IPS-15b (cell line): ENCODE measurements at regions not wholly inside any gene's neighbourhood (a gene's known extent, or its start where the extent isn't known, plus 50 kb on each side); places are given as distances from the start of the nearest gene placed in this dataset.

Source experiments
- H3K27me3 ChIP-seq: one replicate; pipeline ENCODE4 v1.6.1; 2013; ENCODE audit warnings: low read length; ENCODE audit not compliant: control insufficient read depth, insufficient read depth
- H3K36me3 ChIP-seq: one replicate; pipeline ENCODE4 v1.6.1; 2013; ENCODE audit warnings: low read length; ENCODE audit not compliant: control insufficient read depth, insufficient read depth
- H3K4me1 ChIP-seq: one replicate; pipeline ENCODE4 v1.6.1; 2013; ENCODE audit warnings: mild to moderate bottlenecking, low read length; ENCODE audit not compliant: control insufficient read depth, insufficient read depth
- H3K4me3 ChIP-seq: one replicate; pipeline ENCODE4 v1.5.1; 2013; ENCODE audit warnings: low read depth, low read length
- H3K9ac ChIP-seq: one replicate; pipeline ENCODE4 v1.6.1; 2013; ENCODE audit warnings: low read depth, mild to moderate bottlenecking, low read length
- H3K9me3 ChIP-seq: one replicate; pipeline ENCODE4 v1.6.1; 2013; ENCODE audit warnings: mild to moderate bottlenecking, low read length; ENCODE audit not compliant: control insufficient read depth, insufficient read depth

DNA sequence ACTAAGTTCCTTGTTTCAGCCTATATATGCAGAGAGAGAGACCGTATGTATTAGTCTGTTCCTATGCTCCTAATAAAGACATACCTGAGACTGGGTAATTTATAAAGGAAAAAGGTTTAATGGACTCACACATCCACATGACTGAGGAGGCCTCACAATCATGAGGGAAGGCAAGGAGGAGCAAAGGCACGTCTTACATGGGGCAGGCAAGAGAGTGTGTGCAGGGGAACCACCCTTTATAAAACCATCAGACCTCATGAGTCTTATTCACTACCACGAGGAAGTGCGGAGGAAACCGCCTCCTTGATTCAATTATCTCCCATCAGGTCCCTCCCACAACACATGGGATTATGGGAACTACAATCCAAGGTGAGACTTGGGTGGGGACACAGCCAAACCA lies 73.8 kb downstream of the TMEM18 start:
- H3K9me3 ChIP-seq = no peaks in the 10 kb centered on the region
- H3K27me3 ChIP-seq = no peaks in the 10 kb centered on the region
- no peaks in the 10 kb centered on the region for H3K4me1 ChIP-seq
- no peaks in the 10 kb centered on the region for H3K36me3 ChIP-seq
- H3K9ac ChIP-seq = no peak overlapping the region
- no peak overlapping the region for H3K4me3 ChIP-seq

DNA sequence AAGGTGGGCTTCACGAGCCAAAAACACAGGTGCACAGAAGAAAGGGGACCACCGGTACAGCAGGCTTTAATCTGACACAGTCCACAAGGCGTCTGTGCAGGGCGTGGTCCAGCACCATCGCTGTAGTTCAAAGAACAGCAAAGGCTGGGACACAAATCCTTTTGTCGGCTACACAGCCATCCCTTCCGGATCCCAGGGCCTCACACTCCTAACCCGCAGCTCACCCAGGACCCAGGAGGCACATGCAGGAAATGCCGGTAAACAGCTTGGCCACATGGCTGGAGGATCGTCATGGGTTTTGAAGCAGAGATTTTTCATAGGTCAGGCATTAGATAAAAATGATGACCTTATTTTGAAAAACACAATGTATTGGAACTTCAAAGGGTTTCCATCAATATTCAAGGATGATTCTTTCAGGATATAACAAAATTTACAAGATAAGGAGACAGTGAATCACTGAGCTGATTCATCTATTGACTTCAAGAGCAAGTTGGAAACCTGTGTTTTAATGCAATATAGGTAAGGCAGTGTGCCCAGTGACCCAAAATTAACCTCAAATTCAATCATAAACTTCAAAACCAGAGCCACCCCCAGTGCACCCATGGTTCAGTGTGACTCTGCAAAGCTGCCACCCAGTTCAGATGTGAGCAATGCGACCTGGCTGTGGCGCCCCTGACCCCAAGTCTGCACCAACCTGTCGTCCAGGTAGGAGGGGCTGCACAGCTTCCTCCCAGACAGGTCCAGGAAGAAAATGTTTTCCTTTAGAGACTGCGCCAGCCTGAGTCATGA lies 74.4 kb downstream of the TMEM18 start:
- H3K4me3 ChIP-seq = no peak overlapping the region
- H3K36me3 ChIP-seq = no peaks in the 10 kb centered on the region

DNA sequence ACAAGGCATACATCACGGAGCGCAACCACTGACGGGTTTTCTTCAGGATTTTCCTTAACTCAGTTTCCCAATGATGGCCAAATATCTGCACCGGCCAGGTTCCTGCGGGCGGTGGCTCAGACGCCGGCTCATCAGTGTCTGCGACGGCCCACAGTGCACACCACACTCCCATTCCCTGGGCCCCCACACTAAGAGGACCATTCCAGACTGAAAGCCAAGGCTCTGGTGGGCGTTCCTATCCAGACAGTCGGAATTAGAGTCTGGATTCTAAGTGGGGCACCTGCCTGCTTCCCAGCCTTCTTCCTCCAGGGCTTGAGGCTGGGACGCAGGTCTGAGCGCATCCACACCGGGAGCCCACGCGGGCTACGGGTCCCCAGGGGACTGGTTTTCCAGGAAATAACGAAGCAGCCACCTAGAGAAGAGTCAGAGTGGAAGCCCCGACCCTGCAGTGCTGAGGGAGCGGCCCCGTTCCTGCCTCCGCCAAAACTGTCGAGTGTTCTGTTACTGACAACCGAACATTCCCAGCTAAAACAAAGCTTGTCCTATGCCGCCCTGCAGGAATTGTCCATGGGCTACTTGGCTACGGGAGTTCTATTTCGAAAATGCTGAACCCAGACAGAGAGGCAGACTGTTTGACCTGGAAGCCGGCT lies 75.3 kb downstream of the TMEM18 start:
- no peaks in the 10 kb centered on the region for H3K9me3 ChIP-seq
- no peaks in the 10 kb centered on the region for H3K27me3 ChIP-seq
- no peak overlapping the region for H3K9ac ChIP-seq

More for the DNA sequence above, 74.4 kb downstream of the TMEM18 start:
- Histone ChIP-seq H3K9me3 (no peaks in the 10 kb centered on the region), H3K4me1 (no peaks in the 10 kb centered on the region), H3K9ac (no peak overlapping the region), H3K27me3 (no peaks in the 10 kb centered on the region)

DNA sequence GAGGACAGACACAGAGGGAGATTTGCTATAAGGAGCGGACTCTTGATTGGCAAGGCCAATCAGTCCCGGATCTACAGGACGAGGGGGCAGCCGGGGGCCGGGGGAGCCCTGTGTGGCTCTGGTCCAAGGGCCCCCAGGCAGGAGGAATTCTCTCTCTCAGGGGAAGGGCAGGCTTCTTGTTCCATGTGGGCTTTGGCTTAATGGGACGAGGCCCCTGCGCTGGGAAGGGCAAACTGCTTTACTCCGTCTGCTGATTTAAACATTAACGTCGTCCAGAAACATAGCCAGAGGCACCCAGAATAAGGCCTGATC lies 75.9 kb downstream of the TMEM18 start:
- Histone ChIP-seq H3K4me1 (no peaks in the 10 kb centered on the region), H3K36me3 (no peaks in the 10 kb centered on the region), H3K27me3 (no peaks in the 10 kb centered on the region), H3K4me3 (no peak overlapping the region), H3K9ac (no peak overlapping the region), H3K9me3 (no peaks in the 10 kb centered on the region)

More for the DNA sequence above, 75.3 kb downstream of the TMEM18 start:
- no peaks in the 10 kb centered on the region for H3K36me3 ChIP-seq
- no peak overlapping the region for H3K4me3 ChIP-seq
- H3K4me1 ChIP-seq = no peaks in the 10 kb centered on the region

DNA sequence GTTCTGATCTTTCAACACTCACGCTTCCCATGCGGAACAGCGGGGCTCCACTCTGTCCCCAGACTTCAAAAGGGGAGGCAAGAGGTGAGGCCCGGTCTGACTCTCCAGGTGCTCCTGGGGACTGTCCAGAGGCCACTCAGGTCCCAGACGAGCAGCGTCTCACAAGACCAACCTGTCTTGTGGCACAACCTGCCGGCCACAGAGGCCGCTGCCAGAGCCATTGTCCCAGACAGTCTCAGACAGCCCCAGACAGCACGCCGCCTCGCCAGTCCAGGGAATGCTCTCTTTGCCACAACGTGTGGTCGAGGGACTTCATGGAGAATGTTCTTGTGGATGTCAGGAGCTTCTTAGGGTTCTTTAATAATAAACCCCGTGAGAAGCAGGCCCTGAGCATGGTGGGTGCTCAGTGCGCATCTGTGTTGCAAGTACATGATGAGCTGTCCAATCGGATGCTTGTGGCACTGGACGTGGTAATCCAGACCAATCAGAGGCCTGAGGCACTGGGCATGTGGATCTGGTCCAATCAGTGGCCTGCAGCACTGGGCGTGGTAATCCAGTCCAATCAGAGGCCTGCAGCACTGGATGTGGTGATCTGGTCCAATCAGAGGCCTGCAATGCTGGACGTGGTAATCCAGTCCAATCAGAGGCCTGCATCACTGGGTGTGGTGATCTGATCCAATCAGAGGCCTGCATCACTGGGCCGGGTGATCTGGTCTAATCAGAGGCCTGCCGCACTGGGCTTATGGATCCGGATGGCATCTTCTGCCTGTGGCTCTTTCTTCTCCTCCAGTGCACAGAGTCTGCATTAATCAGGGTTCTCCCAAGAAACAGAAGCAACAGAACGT lies 76.4 kb downstream of the TMEM18 start:
- no peak overlapping the region for H3K9ac ChIP-seq
- H3K9me3 ChIP-seq = no peaks in the 10 kb centered on the region
- no peak overlapping the region for H3K4me3 ChIP-seq
- no peaks in the 10 kb centered on the region for H3K27me3 ChIP-seq
- no peaks in the 10 kb centered on the region for H3K4me1 ChIP-seq
- no peaks in the 10 kb centered on the region for H3K36me3 ChIP-seq

GRCh38 chr2:599601-600000 lies 77.6 kb downstream of the TMEM18 start:
- Histone ChIP-seq H3K27me3 (no peaks in the 10 kb centered on the region), H3K9ac (no peak overlapping the region), H3K4me3 (no peak overlapping the region), H3K9me3 (no peaks in the 10 kb centered on the region), H3K4me1 (no peaks in the 10 kb centered on the region), H3K36me3 (no peaks in the 10 kb centered on the region)

DNA sequence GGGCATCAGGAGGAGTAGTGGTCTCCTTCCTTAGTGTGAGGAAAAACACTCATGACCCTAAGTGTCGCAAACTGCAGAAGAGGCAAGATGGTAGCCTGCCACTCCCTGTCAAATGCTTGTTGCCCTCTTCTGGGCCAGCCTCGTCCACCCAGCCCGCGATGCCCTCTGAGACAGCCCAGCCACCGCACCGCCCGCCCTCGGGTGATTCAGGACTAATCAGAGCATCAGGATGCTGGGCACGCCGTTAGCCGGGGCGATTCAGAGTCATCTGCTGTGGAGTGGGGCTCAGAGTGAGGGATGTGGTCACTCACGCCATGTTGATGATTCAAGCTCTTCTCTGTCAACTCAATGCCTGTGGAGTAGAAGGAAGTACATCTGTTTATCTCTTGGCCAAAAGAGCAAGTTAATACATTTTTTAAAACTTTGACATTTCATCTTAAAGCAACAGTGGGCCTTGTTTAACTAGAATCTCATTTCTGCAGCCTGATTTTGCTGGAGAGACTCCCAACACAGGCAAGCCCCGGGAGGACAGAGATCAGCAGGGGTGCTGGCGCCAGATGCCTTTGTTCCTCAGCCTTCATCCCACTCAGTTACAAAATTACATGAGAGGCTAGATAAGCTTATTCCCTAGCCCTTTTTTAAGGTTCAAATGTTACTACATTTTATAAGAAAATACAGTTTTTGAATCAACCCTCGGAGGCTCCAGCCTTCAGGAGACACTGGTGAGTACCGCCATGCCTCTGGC lies 79.0 kb downstream of the TMEM18 start:
- Histone ChIP-seq H3K9ac (no peak overlapping the region), H3K9me3 (no peaks in the 10 kb centered on the region), H3K4me1 (no peaks in the 10 kb centered on the region), H3K36me3 (no peaks in the 10 kb centered on the region), H3K4me3 (no peak overlapping the region), H3K27me3 (no peaks in the 10 kb centered on the region)

DNA sequence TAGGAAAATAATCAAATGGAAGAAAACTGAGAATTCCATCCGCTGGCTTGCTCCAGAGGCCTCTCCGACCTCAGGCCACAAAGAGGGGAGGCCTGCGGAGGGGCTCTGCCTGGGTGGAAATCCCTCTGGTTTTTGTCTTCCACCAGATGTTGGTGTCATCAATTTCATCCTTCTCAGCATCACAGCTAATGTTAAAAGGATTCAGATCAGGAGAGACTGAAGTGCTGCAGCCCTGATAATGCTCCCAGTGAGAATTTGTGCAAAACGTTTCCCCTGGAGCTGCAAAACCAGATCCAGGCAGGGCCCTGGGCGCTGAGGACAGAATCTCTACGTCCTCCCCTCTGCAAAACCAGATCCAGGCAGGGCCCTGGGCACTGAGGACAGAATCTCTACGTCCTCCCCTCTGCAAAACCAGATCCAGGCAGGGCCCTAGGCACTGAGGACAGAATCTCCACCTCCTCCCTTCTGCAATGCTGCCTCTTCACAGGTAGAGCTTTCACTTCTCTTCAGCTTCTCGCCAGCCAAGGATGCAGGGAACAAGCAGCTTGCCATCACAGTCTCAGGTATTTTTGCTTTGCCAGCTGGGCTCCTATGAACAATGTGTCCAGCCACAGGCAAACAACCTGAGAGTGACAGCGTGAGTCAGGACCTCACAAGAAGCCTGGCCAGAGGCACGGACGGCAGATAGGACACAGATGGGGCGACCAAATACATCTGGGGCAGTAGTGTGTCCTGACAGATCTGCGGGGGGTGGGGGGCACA lies 81.2 kb downstream of the TMEM18 start:
- H3K4me3 ChIP-seq = no peak overlapping the region
- no peaks in the 10 kb centered on the region for H3K9me3 ChIP-seq
- H3K4me1 ChIP-seq = no peaks in the 10 kb centered on the region
- H3K9ac ChIP-seq = no peak overlapping the region
- H3K27me3 ChIP-seq = no peaks in the 10 kb centered on the region
- no peaks in the 10 kb centered on the region for H3K36me3 ChIP-seq

DNA sequence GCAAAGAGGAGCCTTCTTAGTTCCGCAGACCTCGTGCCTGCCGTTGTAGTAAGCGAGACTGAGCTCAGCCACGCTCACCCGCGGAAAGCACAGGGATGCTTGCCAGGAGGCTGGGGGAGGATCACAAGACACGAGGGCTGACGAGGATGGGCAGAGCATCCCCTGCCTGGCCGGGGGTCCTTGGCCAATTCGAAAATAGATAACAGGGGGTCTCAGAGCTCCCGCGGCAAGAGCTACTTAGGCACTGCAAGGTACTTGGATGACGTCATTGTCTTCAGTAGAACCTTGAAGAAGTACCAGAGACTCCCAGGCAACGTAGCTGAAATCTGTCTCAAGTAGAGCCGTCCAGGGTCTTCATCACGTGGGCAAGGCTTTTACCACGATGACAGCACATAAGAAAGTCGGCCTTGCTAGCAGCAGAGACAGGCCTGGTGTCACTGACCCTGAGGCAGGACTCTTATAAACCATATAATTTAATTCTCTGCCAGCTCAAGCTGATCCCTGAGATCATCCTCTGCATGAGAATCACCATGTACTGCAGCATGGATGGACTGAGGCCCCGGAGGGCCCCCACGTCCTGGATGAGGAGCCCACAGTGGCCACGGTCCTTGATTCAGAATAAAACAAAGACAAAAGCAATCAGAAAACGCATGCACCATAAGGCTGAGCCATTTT lies 81.9 kb downstream of the TMEM18 start:
- Histone ChIP-seq H3K9ac (no peak overlapping the region), H3K36me3 (no peaks in the 10 kb centered on the region), H3K27me3 (no peaks in the 10 kb centered on the region), H3K9me3 (no peaks in the 10 kb centered on the region), H3K4me3 (no peak overlapping the region), H3K4me1 (no peaks in the 10 kb centered on the region)

GRCh38 chr2:594297-594949 lies 82.8 kb downstream of the TMEM18 start:
- no peak overlapping the region for H3K9ac ChIP-seq
- H3K27me3 ChIP-seq = no peaks in the 10 kb centered on the region
- no peaks in the 10 kb centered on the region for H3K9me3 ChIP-seq
- no peak overlapping the region for H3K4me3 ChIP-seq
- H3K36me3 ChIP-seq = no peaks in the 10 kb centered on the region
- no peaks in the 10 kb centered on the region for H3K4me1 ChIP-seq
